ENCODE measurements at regions not wholly inside any gene's neighbourhood (a gene's known extent, or its start where the extent isn't known, plus 50 kb on each side); places are given as distances from the start of the nearest gene placed in this dataset.
"Not testable (repeated sequence)": the region's sequence is repeated elsewhere in the genome, so short reads cannot be mapped to it uniquely, and the experiment has no call there.

- in situ Hi-C loops (cut with MboI): no loop called here
- TF ChIP-seq EZH2phosphoT487 (IDR thresholded peaks at IDR 0.05; ENCODE audit: insufficient read depth, low read depth) (no peak), EZH2 (IDR thresholded peaks at IDR 0.05; ENCODE audit: insufficient read depth, poor library complexity, severe bottlenecking) (no peak)
- H3K9me2 ChIP-seq (ENCODE audit: insufficient read depth): no peaks in the 10 kb centered on the region
- H3K27ac ChIP-seq: peak overlapping the region; percentile 77
- no peaks in the 10 kb centered on the region for H3K27me3 ChIP-seq (replicated peaks; ENCODE audit: insufficient read depth)
- H3K79me2 ChIP-seq (ENCODE audit: insufficient read depth): peaks cover 53% of the 10 kb centered on the region
- no peak for DNase-seq
- H3K4me2 ChIP-seq (ENCODE audit: unreplicated experiment): peak overlapping the region; percentile 45
- H3K36me3 ChIP-seq (ENCODE audit: low read depth): peaks cover 5% of the 10 kb centered on the region; the same call in 1 of the 2 replicates
- no peak overlapping the region for H3K9ac ChIP-seq
- H3K9me3 ChIP-seq (ENCODE audit: low read depth): no peaks in the 10 kb centered on the region
- H2AFZ ChIP-seq: no peak overlapping the region
- no peak overlapping the region for H3K4me3 ChIP-seq
- peaks cover 47% of the 10 kb centered on the region; the same call in 1 of the 2 replicates for H3F3A ChIP-seq (ENCODE audit: insufficient read depth)
- no peaks in the 10 kb centered on the region for H4K20me1 ChIP-seq (ENCODE audit: insufficient read depth)
- H3K4me1 ChIP-seq (ENCODE audit: insufficient read depth): peaks cover 55% of the 10 kb centered on the region
- WGBS, 2 experiments (ENCODE audit: low coverage in 1 of 2, low lambda C conversion rate in 2 of 2, missing lambda C conversion rate in 2 of 2): 78 to 80% methylated on average over 5 of the region's 5 CpGs
Measured at GRCh38 chr5:167852515-167852914, 438.9 kb upstream of the WWC1 start.

- Histone ChIP-seq H3K27ac (peak overlapping the region; percentile 77), H3K27me3 (replicated peaks; ENCODE audit: insufficient read depth) (no peaks in the 10 kb centered on the region), H3K4me3 (no peak overlapping the region; the same call in 1 of the 2 replicates), H3K36me3 (ENCODE audit: low read depth) (peaks cover 5% of the 10 kb centered on the region; the same call in 1 of the 2 replicates), H2AFZ (no peak overlapping the region), H3K79me2 (ENCODE audit: insufficient read depth) (peaks cover 50% of the 10 kb centered on the region), H3K9me3 (ENCODE audit: low read depth) (no peaks in the 10 kb centered on the region), H3K4me1 (ENCODE audit: insufficient read depth) (peaks cover 55% of the 10 kb centered on the region), H3K9me2 (ENCODE audit: insufficient read depth) (no peaks in the 10 kb centered on the region), H3K4me2 (ENCODE audit: unreplicated experiment) (peak overlapping the region; percentile 16), H3F3A (ENCODE audit: insufficient read depth) (peaks cover 50% of the 10 kb centered on the region; the same call in 1 of the 2 replicates), H3K9ac (peak overlapping the region; percentile 19), H4K20me1 (ENCODE audit: insufficient read depth) (no peaks in the 10 kb centered on the region)
- 3 to 9% methylated on average over 4 of the region's 4 CpGs for WGBS, 2 experiments (ENCODE audit: low coverage in 1 of 2, low lambda C conversion rate in 2 of 2, missing lambda C conversion rate in 2 of 2)
- TF ChIP-seq EZH2 (IDR thresholded peaks at IDR 0.05; ENCODE audit: insufficient read depth, poor library complexity, severe bottlenecking) (no peak), EZH2phosphoT487 (IDR thresholded peaks at IDR 0.05; ENCODE audit: insufficient read depth, low read depth) (no peak)
- peak; percentile 89 for DNase-seq
- in situ Hi-C loops (cut with MboI): no loop called here
Measured at GRCh38 chr5:167853421-167853820, 438.0 kb upstream of the WWC1 start.

- Histone ChIP-seq H3K36me3 (ENCODE audit: low read depth) (peaks cover 5% of the 10 kb centered on the region; the same call in 1 of the 2 replicates), H3K79me2 (ENCODE audit: insufficient read depth) (peaks cover 34% of the 10 kb centered on the region), H3K9me2 (ENCODE audit: insufficient read depth) (no peaks in the 10 kb centered on the region), H4K20me1 (ENCODE audit: insufficient read depth) (no peaks in the 10 kb centered on the region), H2AFZ (no peak overlapping the region), H3K4me2 (ENCODE audit: unreplicated experiment) (no peak overlapping the region), H3K4me1 (ENCODE audit: insufficient read depth) (peaks cover 42% of the 10 kb centered on the region), H3K27ac (no peak overlapping the region), H3F3A (ENCODE audit: insufficient read depth) (peaks cover 46% of the 10 kb centered on the region; the same call in 1 of the 2 replicates), H3K27me3 (replicated peaks; ENCODE audit: insufficient read depth) (no peaks in the 10 kb centered on the region), H3K9me3 (ENCODE audit: low read depth) (no peaks in the 10 kb centered on the region), H3K9ac (no peak overlapping the region), H3K4me3 (no peak overlapping the region)
- WGBS, 2 experiments (ENCODE audit: low coverage in 1 of 2, low lambda C conversion rate in 2 of 2, missing lambda C conversion rate in 2 of 2): 24% methylated on average over 3 of the region's 3 CpGs
- TF ChIP-seq EZH2phosphoT487 (IDR thresholded peaks at IDR 0.05; ENCODE audit: insufficient read depth, low read depth) (no peak), EZH2 (IDR thresholded peaks at IDR 0.05; ENCODE audit: insufficient read depth, poor library complexity, severe bottlenecking) (no peak)
- DNase-seq: no peak
- in situ Hi-C loops (cut with MboI): no loop called here
Measured at GRCh38 chr5:167855818-167856217, 435.6 kb upstream of the WWC1 start.

- TF ChIP-seq EZH2phosphoT487 (IDR thresholded peaks at IDR 0.05; ENCODE audit: insufficient read depth, low read depth) (no peak), EZH2 (IDR thresholded peaks at IDR 0.05; ENCODE audit: insufficient read depth, poor library complexity, severe bottlenecking) (no peak)
- no peak overlapping the region for H3K4me2 ChIP-seq (ENCODE audit: unreplicated experiment)
- 63 to 72% methylated on average over 3 of the region's 3 CpGs for WGBS, 2 experiments (ENCODE audit: low coverage in 1 of 2, low lambda C conversion rate in 2 of 2, missing lambda C conversion rate in 2 of 2)
- in situ Hi-C loops (cut with MboI): no loop called here
- H2AFZ ChIP-seq: no peak overlapping the region
- H3K9ac ChIP-seq: no peak overlapping the region
- no peaks in the 10 kb centered on the region for H3K9me3 ChIP-seq (ENCODE audit: low read depth)
- no peaks in the 10 kb centered on the region for H3K9me2 ChIP-seq (ENCODE audit: insufficient read depth)
- H3K27me3 ChIP-seq (replicated peaks; ENCODE audit: insufficient read depth): no peaks in the 10 kb centered on the region
- H3K79me2 ChIP-seq (ENCODE audit: insufficient read depth): peaks cover 41% of the 10 kb centered on the region
- H3F3A ChIP-seq (ENCODE audit: insufficient read depth): peaks cover 31% of the 10 kb centered on the region; the same call in 1 of the 2 replicates
- no peaks in the 10 kb centered on the region for H4K20me1 ChIP-seq (ENCODE audit: insufficient read depth)
- H3K27ac ChIP-seq: no peak overlapping the region
- no peak overlapping the region for H3K4me3 ChIP-seq
- peaks cover 13% of the 10 kb centered on the region for H3K36me3 ChIP-seq (ENCODE audit: low read depth)
- peaks cover 27% of the 10 kb centered on the region for H3K4me1 ChIP-seq (ENCODE audit: insufficient read depth)
- DNase-seq: no peak
Measured at GRCh38 chr5:167857321-167857720, 434.1 kb upstream of the WWC1 start.

- H3K9ac ChIP-seq; H3K4me2 ChIP-seq (ENCODE audit: unreplicated experiment); H4K20me1 ChIP-seq (ENCODE audit: insufficient read depth); H3K27me3 ChIP-seq (replicated peaks; ENCODE audit: insufficient read depth); H3K4me3 ChIP-seq; H3K9me2 ChIP-seq (ENCODE audit: insufficient read depth); DNase-seq; H3K27ac ChIP-seq; H2AFZ ChIP-seq; in situ Hi-C loops (cut with MboI); H3K9me3 ChIP-seq (ENCODE audit: low read depth): not testable (repeated sequence)
- peaks cover 14% of the 10 kb centered on the region for H3K36me3 ChIP-seq (ENCODE audit: low read depth)
- peaks cover 25% of the 10 kb centered on the region; the same call in 1 of the 2 replicates for H3F3A ChIP-seq (ENCODE audit: insufficient read depth)
- peaks cover 42% of the 10 kb centered on the region for H3K79me2 ChIP-seq (ENCODE audit: insufficient read depth)
- 84 to 97% methylated on average over 6 to 32 of the region's 50 CpGs for WGBS, 2 experiments (ENCODE audit: low coverage in 1 of 2, low lambda C conversion rate in 2 of 2, missing lambda C conversion rate in 2 of 2)
- peaks cover 21% of the 10 kb centered on the region for H3K4me1 ChIP-seq (ENCODE audit: insufficient read depth)
Measured at GRCh38 chr5:167858186-167858855, 433.1 kb upstream of the WWC1 start.
